Brain microvascular endothelial cell (primary cell): ENCODE measurements at regions not wholly inside any gene's neighbourhood (a gene's known extent, or its start where the extent isn't known, plus 50 kb on each side); places are given as distances from the start of the nearest gene placed in this dataset.

ENCODE experiments used
- DNase-seq: peaks from one replicate; pipeline ENCODE4 v3.0.0-alpha.2; 2020
- H3K27ac ChIP-seq: fragments of 250-450 bp; sonication (Bioruptor Pico); 2 replicates; pipeline ENCODE4 v1.5.1; 2020; ENCODE audit warnings: mild to moderate bottlenecking, moderate library complexity
- H3K27me3 ChIP-seq: fragments of 250-450 bp; sonication (Bioruptor Pico); replicated peaks from 2 replicates; pipeline ENCODE4 v1.5.1; 2020; ENCODE audit warnings: mild to moderate bottlenecking
- H3K36me3 ChIP-seq: fragments of 250-450 bp; sonication (Bioruptor Pico); replicated peaks from 2 replicates; pipeline ENCODE4 v1.5.1; 2020; ENCODE audit warnings: mild to moderate bottlenecking
- H3K4me3 ChIP-seq: 2 replicates; pipeline ENCODE4 v1.5.1; 2011; ENCODE audit warnings: low read depth, mild to moderate bottlenecking, control low read depth, low read length, moderate library complexity
- in situ Hi-C: cut with HindIII; loops from 2 replicates; pipeline ENCODE4 v1.10.0; 2017; ENCODE audit warnings: low sequenced_read_pairs, low pct_ligation_motif_present
- TF ChIP-seq, protein P1 (sequence below): IDR thresholded peaks from 2 replicates; pipeline ENCODE4 v1.5.1; 2011; ENCODE audit warnings: low read depth, mild to moderate bottlenecking, moderate library complexity, low read length, control low read depth, inconsistent platforms; ENCODE audit errors: missing control alignments

DNA sequence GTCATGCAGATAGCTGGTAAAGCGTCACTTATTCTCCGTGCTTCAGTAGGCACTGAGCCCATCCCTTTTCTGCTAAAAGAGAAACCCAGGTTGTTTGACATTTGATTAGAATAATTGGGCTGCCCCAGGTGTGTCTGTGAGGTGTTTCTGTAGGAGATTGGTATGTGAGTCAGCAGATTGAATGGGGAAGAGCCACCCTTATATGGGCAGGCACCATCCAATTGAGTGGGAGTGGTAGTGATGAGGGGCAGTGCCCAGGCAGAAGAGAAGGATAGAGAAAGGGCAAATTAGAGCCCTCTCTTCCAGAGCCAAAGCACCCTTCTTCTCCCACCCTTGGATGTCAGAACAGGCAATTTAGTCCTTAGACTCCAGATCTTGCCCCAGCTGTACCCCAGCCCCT, 384.3 kb upstream of the GBE1 start:
- TF ChIP-seq, protein P1, sequence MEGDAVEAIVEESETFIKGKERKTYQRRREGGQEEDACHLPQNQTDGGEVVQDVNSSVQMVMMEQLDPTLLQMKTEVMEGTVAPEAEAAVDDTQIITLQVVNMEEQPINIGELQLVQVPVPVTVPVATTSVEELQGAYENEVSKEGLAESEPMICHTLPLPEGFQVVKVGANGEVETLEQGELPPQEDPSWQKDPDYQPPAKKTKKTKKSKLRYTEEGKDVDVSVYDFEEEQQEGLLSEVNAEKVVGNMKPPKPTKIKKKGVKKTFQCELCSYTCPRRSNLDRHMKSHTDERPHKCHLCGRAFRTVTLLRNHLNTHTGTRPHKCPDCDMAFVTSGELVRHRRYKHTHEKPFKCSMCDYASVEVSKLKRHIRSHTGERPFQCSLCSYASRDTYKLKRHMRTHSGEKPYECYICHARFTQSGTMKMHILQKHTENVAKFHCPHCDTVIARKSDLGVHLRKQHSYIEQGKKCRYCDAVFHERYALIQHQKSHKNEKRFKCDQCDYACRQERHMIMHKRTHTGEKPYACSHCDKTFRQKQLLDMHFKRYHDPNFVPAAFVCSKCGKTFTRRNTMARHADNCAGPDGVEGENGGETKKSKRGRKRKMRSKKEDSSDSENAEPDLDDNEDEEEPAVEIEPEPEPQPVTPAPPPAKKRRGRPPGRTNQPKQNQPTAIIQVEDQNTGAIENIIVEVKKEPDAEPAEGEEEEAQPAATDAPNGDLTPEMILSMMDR, result no peak
- Histone ChIP-seq H3K27me3 (no peaks in the 10 kb centered on the region), H3K36me3 (no peaks in the 10 kb centered on the region), H3K27ac (no peak overlapping the region), H3K4me3 (no peak overlapping the region)
- in situ Hi-C loops, result no loop called here
- no peak for DNase-seq

DNA sequence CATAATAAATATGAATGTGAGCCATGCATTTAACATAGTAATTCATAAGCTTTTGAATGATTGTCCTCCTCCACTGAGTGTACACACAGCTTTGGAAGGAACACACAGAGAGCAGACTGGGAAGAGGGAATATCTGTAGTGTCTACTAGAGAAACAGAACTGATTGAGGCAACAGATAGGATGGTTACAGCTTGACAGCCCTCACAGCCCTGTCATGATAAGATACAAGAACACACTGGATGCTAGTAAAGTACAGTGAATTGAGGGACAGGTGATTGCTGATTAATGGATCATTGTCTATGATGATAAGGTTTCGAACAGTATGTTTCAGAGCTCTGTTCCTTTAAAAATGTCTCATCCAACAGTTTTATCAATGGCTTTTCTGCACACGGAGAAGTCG, 383.4 kb upstream of the GBE1 start:
- H3K36me3 ChIP-seq, result no peaks in the 10 kb centered on the region
- in situ Hi-C loops, result no loop called here
- no peak overlapping the region for H3K4me3 ChIP-seq
- no peak overlapping the region for H3K27ac ChIP-seq
- DNase-seq, result no peak
- TF ChIP-seq, protein P1, result no peak
- H3K27me3 ChIP-seq, result no peaks in the 10 kb centered on the region

DNA sequence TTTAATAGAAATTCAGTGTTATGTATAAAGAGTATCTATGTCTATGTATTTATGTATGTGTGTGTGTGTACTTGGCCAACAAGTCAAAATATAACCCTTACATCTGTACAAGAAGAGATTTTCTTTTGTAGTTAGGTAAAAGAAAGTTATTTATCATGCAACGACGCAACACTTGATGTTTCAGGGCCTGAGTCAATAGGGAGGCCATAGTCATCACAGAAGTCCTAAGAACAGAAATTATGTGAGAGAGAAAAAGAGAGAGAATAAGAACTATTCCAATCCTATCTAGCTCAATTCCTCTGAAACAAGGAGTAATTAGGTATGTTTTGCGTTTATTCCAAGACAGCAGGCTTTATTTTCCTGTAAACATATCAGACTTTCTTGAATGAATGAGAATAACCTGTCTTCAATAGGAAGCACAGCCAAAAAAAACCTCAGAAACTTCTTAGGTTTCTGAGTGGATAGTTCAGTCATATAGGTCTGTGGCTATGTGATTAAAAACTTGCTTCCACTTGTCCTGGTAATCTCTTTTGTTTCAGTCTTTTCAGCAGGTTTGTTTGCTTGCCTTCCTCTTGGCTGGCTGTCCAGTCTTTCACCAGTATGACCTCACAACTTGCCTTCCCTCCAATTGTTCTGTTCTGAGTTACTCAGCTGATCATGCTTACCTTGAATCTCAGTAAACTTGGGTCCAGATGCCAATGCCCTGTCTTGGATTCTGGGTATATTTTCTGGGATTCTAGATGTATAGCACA, 382.4 kb upstream of the GBE1 start:
- no peak for DNase-seq
- TF ChIP-seq, protein P1, result no peak
- H3K27ac ChIP-seq, result no peak overlapping the region
- in situ Hi-C loops, result no loop called here
- H3K27me3 ChIP-seq, result no peaks in the 10 kb centered on the region
- H3K36me3 ChIP-seq, result no peaks in the 10 kb centered on the region
- H3K4me3 ChIP-seq, result no peak overlapping the region

DNA sequence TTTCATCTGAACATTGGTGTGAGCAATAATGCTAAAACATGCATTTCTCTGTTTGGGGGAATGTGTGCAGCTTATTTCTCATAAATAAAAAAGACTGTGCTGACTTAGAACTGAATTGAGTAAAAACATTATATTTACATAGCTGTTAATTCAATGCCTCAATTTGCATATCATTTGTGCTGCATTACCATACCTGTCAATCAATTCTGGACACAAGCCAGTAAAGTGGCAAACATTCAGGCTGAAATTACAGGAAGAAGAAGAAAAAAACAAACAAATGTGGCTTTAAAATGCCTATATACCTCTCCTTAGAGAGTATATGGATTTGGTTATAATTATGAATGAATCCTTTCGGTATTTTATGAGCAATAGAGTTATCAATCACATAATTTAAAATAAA, 380.1 kb upstream of the GBE1 start:
- no peak for DNase-seq
- in situ Hi-C loops, result no loop called here
- Histone ChIP-seq H3K27me3 (no peaks in the 10 kb centered on the region), H3K36me3 (no peaks in the 10 kb centered on the region), H3K4me3 (no peak overlapping the region), H3K27ac (no peak overlapping the region)
- TF ChIP-seq, protein P1, result no peak

DNA sequence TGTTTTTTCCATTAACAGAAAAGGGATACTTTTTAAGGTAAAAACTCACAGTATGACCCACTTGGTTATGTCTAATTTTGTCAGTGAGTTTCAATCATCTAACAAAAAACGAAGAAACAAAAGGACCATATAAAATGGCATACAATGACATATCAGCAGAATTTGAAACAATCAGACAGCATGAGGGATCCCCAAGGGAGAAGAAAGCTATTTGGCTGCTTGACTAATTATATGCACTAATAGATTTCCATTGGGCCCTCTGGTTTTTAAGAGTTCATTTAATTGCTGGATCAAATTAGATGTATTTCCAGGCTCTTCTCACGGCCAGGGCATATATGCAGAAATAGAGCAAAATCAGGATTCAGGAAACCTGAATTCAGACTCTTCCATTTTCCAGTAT, 376.4 kb upstream of the GBE1 start:
- in situ Hi-C loops, result no loop called here
- Histone ChIP-seq H3K4me3 (no peak overlapping the region), H3K36me3 (no peaks in the 10 kb centered on the region), H3K27me3 (no peaks in the 10 kb centered on the region), H3K27ac (no peak overlapping the region)
- no peak for DNase-seq
- TF ChIP-seq, protein P1, result no peak

DNA sequence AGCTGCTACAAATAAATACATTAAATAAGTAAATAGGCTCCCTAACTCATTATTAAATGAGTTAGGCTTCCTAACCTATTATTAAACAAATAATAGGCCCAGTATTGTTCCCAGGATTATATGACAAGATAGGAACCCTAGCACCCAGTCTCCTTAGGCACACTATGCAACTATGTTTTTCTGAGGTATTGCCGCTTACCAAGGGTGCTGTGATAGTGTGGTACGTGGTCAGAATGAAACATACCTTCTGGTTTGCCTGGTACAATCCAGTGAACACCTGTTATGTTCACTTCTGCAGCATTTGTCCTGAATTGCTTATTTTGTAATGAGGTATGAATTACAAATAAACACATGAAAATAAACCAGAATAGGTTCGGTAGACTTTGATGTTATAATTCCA, 375.6 kb upstream of the GBE1 start:
- H3K36me3 ChIP-seq, result no peaks in the 10 kb centered on the region
- H3K4me3 ChIP-seq, result no peak overlapping the region
- H3K27ac ChIP-seq, result no peak overlapping the region
- TF ChIP-seq, protein P1, result no peak
- no peak for DNase-seq
- in situ Hi-C loops, result no loop called here
- H3K27me3 ChIP-seq, result no peaks in the 10 kb centered on the region
